GM19455 (cell line): ENCODE measurements at regions not wholly inside any gene's neighbourhood (a gene's known extent, or its start where the extent isn't known, plus 50 kb on each side); places are given as distances from the start of the nearest gene placed in this dataset.

Source experiments
- ATAC-seq: cut with Tn5 transposase; IDR thresholded peaks from one replicate; pipeline ENCODE4 v1.9.1; 2021; ENCODE audit not compliant: unreplicated experiment

DNA sequence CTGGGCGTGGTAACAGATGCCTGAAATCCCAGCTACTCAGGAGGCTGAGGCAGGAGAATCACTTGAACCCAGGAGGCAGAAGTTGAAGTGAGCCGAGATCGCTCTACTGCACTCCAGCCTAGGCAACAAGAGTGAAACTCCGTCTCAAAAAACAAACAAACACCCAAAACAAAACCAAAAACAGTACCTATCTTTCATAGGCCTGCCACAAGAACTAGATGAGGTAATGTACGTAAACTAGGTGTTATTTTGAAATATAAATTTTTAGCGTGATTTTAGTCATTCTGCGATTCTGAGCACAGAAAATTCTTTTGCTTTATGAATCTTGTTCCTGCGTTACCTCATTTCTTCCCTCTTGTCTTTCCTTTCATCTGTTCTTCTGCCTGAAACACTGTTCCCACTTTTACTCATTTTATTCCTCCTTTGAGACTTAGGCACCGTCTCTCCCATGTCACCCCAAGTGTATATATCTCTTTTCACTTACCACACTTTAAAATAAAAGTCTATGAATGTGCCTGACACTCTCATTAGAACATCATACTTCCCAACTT, 238.2 kb upstream of the HTR2A start:
- peak; percentile 78 for ATAC-seq

DNA sequence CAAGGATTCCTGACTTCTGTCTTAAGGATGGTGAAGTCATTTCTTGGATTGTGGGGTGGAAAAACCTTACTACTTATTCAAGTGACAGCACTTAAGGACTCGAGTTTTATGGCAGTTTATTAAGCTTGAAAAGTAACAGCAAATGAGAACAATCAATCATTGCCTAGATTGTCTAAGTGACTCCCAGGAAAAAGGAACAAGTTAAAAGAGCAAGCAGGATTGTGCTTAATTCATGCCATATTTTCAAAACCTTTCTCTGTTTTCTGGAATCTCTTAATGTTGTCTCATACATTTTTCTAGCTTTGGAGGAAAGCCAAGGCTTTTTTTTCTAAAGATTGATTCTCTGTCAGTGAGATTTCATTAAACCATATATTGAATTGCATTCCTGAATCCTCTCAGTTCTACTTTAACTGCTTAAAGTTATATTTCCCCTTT, 236.2 kb upstream of the HTR2A start:
- no peak for ATAC-seq

DNA sequence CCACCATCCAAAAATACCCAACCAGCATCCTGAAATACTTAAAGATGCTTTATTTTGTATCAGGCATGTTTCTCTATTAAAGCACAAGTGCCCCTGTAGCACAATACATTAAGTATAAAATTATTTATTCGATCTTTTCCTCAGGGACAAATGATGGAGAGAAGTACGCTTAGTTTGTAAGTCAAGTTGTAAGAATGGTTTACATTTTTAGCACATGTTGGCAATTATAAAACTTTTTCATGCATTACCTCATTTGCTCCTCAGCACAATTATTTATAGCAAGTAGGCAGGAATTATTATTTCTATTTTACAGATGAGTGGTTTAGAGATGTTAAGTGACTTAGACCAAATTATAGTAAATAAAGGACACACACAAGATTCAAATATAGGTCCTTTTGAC, 232.6 kb upstream of the HTR2A start:
- ATAC-seq = no peak

DNA sequence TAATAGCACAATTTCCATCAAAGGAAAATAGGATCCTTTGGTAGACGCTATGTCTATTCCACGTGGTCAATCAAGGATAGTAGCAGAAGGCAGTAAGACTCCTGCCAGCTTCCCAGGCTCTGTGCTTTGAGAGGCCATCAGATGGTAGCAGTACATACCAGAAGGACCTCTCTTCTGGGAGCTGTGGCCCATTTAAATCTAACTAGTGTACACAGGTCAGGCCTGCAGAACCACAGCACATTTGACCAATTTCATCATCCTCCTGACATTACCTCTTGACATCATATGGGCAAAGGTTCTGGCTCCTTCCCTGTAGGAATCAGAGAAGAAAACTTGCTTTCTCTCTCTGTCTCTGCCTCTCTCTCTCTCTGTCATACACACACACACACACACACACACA, 229.6 kb upstream of the HTR2A start:
- ATAC-seq = no peak

DNA sequence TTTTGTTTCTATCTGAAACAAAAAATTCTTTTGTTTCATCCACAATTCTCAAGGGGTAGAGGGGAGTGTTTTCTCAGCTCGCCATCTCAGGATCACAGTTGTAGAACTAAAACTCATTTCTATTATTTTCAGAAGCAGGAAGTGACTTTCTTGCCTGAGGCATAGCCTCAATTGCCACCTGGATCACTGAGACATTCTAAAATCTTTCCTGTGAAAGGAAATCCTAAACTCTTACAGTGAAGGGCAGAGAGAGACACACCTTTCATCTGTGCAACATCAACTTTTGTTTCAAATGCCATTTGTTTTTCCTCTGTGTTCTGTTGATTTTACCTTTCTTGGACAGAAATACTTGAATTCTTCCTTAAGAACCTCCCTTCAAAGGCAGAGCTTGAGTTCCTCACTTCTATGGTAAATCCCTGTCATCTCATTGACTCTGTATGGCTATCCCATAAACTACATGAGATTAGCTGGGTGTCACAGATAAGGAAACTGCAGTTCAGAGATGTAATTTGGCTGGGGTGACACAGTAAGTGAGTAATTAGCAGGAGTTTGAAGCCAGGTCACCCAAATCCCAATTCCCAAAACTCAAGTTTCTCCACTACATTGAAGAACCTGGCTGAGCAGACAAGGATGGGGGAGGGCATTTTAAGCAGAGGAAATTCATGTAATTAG, 224.4 kb upstream of the HTR2A start:
- ATAC-seq = no peak

DNA sequence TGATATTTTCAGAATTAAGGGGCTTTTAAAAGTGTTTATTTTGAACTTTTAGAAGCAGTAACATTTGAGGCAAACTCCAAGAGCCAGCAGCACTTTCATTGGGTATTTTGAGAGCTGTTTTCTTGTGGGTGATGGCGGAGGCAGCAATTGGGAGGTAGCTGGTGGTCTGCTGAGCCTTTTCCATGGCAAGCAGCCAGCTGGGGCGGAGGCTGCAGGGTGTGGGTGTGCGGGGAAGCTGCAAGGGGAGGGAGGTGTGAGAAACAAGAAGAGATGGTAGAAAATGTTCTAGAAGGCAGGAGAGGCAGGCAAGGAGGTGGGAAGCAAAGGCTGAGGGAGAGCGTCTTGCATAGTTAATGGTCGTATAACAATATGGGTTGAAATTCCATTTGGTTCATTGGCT, 223.4 kb upstream of the HTR2A start:
- ATAC-seq = no peak

DNA sequence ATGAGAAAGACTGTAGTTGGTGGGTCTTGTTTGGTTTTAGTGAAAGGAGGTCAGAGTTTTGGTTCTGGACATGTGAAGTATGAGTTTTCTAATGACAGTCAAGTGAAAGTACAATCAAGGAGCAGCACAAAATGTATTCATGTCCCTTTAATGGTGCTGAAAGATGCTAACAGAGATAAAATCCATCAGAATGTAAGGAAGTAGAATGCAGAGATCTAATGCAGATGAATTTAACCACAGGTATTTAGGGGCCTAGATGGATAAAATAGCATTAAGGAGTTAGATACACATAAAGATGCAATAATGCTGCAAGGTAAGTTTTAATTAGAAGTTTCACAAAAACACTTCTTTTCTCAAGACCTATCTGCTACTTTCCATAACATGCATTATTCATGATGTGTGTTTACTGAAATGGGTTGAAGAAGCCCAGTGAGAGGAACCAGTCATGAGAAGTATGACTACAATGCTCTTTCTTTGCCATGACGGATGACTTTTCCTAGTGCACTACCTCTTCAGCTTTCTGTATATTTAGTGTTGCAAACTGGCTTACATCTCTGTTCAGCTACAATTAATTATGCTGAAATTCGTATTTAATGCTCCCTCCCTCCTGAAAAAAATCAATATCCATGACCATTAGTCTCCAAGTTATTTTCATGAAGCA, 222.9 kb upstream of the HTR2A start:
- ATAC-seq = no peak

DNA sequence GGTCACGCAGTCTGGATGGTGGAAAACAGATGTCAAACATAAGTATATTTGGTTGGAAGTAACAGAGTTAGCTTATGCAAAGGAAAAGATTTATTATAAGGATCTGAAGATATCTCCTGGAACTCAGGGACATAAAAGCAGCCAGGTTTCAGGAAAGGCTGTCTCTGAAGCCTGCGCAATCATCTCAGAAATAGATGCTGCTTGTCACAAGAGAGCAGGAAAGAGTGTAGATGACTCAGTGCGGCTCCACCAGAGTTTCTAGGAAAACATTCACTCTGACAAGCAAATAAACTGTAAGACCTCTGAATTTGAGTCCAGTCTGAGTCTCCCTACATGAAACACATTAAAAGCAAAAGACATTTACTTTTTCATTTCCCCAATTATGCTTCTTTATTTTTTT, 220.4 kb upstream of the HTR2A start:
- no peak for ATAC-seq

DNA sequence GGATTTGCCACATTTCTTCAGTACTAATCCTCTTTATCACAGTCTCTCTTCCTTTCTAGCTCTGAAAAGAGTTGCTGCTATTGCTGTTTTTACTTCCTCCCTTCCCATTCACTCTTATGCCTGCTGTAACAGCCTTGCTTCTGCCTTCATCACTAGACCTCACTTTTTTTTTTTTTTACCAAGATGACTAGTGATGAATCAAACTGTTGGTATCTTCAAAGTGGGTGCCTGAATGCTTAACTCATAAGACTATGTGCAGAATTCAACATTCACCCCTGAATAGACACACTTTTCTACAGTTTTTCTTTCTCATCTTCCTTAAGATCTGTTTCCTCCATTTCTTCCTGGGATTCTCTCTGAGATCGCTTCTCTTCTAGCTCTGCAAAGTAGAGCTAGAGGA, 217.2 kb upstream of the HTR2A start:
- no peak for ATAC-seq

DNA sequence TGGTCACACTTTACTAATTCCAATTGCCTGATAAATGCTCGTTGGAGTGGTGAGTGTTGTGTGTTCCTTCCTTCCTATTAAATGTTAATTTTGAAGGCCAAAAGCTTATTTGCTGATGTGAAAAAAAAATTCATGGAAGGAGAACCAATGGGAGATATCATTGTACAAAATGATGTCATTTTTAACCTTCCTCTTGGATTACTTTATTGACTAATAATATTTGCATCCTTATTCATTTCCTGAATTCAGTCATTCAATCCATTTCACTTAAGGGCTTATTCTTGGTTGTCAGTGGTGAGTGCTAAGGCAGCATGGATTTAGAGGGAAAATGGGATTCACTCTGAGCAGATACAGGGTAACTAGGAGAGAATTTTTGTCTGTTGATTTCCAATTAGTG, 216.0 kb upstream of the HTR2A start:
- no peak for ATAC-seq

DNA sequence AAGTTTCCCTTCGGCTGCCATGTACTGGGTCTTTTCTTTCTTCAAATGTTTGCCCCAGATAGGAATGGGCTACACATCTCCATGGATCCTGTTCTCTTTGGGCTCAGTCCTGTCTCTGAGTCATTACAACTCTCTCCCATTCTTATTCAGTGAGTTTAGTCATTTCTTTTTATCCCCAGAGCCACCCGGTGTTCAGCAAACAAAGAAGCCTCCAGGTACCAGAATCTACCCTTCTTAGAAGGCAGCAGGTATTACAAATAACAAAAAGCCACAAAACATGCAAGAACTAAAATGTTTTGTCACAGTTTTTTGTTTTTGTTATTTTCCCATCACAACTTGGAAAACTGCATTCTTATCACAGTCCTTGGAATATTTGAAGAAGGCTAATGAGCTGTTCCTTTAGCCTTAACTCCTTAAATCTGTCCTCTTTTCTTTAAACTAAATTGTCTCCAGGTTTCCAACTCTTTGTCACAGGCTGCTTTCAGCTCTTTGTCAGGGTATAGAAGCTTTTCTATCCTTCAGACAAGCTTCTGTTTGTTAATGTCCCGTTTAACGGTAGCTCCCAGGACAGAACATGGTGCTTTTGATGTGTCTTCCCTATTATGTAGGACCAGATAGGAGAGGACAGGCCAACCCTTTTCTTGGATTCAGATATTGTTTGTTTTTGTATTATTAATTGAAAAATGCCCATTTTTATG, 215.5 kb upstream of the HTR2A start:
- ATAC-seq = no peak

DNA sequence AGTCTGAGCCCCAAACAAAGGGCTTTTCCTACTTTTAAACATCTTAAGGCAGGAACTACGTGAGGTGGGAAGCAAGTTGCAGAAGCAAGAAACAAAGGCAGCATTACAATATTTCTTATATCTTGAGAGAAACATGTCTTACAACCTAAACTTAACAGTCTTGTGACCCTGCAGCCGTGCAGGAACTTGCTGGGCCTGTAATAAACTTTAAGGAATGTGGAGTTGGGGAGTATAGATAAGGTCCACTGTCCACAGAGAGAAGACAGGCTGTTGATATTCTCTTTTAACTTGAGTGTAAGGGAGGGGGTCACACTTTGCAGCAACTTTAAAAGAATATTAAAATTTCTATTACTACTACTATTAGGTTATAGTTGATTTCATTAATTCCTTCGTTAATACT, 214.6 kb upstream of the HTR2A start:
- ATAC-seq = no peak

DNA sequence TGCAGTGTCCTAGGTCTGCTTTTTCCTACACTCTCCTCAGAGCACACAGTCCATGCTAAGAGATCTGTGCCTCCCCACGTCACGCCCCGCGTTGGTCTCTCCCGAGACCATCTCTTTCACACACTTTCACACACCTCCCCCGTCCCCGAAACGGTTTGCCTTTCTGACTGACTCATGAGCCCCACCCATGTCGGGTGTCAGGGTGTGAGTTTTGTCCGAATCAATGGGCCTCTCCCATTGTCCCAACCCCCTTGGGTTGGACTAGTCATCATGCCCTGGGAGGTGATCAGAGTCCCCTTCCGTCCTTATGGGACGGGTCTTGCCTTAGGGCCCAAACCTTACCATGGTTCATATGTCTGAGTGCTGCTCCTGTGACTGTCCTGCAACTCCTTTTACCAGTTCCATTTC, 214.0 kb upstream of the HTR2A start:
- no peak for ATAC-seq

DNA sequence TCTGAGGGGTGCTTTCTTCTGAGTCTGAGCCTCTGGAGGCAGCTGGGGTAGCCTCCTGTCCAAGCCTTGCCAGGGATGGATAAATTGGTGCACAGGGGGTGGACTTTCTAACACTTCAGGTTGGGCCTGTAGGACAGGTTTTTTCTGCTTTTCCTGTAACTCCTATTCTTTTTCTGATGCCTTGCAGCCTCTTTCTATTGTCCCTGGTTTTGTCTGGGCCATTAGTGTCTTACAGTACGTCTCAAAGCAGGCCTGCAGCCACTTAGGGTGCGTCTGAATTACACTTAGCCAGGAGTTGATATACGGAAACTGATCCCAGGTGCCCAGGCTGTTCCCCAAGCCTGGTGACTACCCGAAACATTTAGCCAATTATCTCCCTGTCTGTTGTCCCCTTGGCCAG, 213.3 kb upstream of the HTR2A start:
- ATAC-seq = no peak

DNA sequence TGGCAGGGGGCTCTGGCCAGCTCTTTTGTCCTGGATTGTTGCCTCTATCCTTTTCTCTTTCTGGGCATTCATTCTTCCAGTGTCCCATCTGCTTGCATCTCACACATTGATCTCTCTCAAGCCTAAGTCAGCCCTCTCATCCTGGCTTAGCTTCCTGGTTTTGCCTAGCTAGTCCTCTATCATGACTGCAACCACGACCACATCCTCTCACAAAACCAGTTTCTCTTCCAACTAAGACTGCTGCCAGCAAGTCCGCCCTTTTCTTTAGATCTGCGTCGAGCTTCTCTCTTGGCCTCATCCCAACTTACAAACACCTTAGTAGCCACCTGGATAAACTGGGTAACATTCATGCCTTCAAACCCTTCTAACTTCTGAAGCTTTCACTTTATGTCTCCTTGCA, 212.2 kb upstream of the HTR2A start:
- peak; percentile 72 for ATAC-seq

DNA sequence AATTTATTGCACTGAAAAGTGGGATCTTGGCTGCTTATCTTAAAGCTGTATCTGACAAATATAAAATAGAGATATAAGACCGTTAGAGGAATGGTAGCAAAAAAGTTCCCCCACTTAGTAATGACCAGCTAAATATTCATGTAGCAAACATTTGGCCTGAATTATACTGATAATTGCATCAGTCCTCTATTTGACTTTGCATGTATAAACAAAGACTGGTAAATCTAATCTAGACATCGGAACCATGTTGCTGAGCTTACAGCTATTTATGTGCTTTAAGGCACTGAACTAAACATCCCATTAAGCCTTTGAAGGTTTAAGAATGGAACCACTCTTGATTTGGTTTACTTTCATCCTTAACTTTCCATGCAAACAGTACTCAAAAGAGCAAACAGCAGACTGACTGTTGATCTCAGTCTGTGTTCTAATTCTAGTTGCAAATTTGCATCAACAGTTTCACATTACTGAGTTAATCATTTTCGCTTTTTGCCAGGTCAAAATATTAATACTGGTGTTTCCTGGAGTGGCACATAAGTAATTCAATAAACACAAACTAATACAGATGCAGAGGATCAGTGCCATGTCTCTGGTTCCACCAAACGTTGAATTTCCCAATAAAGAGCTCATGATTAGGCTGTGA, 203.5 kb upstream of the HTR2A start:
- peak; percentile 87 for ATAC-seq

DNA sequence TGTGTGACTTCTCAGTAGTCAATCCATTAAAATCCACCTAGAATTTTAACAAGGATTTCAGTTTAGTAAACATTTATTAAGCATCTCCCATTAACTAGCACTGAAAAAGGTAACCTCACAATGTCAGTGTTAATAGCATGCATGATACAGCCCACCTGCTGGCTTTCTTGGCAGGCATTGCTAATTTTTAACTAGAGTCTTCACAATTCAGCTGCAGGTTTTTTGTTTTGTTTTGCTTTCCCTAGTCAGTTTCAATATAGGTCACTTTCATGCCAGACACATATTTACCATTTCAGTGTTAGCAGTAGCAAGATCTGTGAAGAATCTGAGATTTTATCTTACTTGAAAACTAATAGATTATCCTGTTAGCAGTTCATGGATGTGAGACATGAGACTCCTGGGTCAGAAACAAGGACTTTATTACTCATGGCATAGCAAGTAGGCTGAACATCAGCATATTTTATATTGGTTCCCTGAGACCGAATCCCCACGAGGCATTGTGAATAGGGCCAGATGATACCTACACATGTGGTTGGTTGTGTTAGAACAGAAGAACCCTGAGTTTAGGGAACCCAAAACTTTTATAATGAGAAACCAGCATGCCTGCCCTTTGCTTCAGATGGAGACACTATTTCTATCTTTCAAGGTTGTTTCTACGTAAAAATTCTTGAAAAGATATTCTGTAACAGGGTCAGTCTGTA, 198.0 kb upstream of the HTR2A start:
- peak; percentile 85 for ATAC-seq

DNA sequence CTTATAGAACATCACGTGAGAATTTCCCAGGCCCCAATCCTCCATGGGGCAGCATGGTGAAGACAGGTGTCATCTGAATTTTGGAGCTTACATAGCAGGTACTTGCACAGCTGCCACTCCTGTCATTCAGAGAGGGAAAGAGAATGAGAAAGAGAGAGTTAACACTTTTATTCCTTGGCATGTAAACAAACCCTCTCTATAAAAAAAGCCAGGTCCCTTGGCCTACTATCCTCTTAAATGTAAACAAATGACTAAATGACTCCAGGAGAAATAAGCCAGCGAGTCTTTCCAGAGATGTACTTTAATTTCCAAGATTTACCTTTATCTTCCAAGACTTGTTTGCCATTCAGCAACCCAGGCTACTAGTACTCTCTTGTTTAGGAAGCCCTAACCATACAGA, 195.3 kb upstream of the HTR2A start:
- ATAC-seq = no peak

DNA sequence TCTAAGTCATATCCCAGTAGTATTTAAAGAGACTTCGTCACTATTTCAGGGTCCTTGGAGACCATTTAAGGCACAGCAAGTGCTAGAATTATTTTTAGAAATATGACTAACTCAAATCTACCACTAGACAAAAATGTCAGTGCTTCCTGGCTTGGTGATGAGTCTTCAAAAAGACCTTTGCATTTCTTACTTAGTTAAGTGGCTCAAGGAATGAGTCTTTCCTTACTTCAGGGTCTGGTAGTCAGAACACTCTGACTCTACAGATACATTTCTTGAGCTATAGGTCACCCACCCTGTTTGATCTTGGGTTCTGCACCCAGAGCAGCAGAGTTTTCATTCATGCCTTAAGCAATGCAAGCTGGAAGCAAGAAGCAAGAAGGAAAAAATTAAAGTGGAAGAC, 191.0 kb upstream of the HTR2A start:
- no peak for ATAC-seq

DNA sequence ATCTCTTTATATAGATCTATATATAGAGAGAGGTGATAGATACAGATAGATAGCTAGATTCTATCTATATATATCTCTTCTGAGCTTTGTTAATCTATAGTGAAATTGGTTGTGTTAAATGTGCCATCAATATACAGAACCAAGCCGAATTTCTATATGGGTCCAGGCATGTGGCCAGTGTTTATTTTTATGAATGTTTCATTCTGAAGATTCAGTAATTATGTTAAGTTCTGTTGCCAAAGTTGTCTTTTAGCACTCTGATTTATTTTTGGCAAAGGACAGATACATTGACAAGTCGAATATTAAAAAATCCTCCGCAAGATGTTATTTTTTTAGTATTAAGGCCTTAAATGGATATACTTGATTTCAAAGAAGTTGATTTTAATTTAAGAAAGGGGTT, 190.4 kb upstream of the HTR2A start:
- no peak for ATAC-seq

DNA sequence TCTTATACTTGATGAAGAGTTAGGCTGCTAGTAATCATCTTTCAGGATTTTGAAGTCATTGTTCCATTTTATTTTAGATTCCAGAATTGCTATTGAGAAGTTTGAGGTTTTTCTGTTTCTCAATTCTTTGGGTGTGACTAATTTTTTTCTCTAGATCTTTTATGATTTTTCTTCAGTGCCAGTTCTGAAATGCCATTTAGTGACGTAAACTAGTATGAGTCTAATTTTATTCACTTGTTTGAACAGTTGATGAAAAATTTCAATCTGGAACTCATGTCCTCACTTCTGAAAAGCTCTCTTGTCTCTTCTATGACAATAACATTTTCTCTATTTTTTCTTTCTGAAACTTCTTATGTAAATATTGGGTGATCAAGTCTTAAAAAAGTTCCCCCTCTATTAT, 188.5 kb upstream of the HTR2A start:
- no peak for ATAC-seq
